Astrocyte (in vitro differentiated cells and primary cell): ENCODE measurements at regions not wholly inside any gene's neighbourhood (a gene's known extent, or its start where the extent isn't known, plus 50 kb on each side); places are given as distances from the start of the nearest gene placed in this dataset.

Experiments
- DNase-seq: peaks from one replicate; pipeline ENCODE4 v3.0.0-alpha.2; 2010; ENCODE audit warnings: low read depth
- FAIRE-seq: peaks from 2 replicates; lab custom pipeline; 2011; peaks lifted over from hg19 to GRCh38; lab: Jason Lieb, UNC
- H2AFZ ChIP-seq: 2 replicates; pipeline ENCODE4 v1.6.0; 2012; ENCODE audit warnings: low read depth, low read length, inconsistent platforms
- H3K27ac ChIP-seq: 2 replicates; pipeline ENCODE4 v1.5.1; 2011; ENCODE audit warnings: low read depth, low read length, inconsistent platforms
- H3K27me3 ChIP-seq: 2 replicates; pipeline ENCODE4 v1.6.0; 2011; ENCODE audit warnings: low read length, inconsistent platforms; ENCODE audit not compliant: insufficient read depth
- H3K36me3 ChIP-seq: 2 replicates; pipeline ENCODE4 v1.5.1; 2011; ENCODE audit warnings: low read length, inconsistent platforms; ENCODE audit not compliant: insufficient read depth
- H3K4me1 ChIP-seq: 2 replicates; pipeline ENCODE4 v1.5.1; 2011; ENCODE audit warnings: low read length, inconsistent platforms; ENCODE audit not compliant: insufficient read depth
- H3K4me2 ChIP-seq: 2 replicates; pipeline ENCODE4 v1.6.0; 2012; ENCODE audit warnings: low read length, inconsistent platforms
- H3K4me3 ChIP-seq: 2 replicates; pipeline ENCODE4 v1.5.1; 2011; ENCODE audit warnings: low read depth, mild to moderate bottlenecking, low read length, inconsistent platforms; ENCODE audit not compliant: insufficient read depth
- H3K79me2 ChIP-seq: 2 replicates; pipeline ENCODE4 v1.6.0; 2012; ENCODE audit warnings: mild to moderate bottlenecking, low read length, inconsistent platforms; ENCODE audit not compliant: insufficient read depth
- H3K9ac ChIP-seq: 2 replicates; pipeline ENCODE4 v1.6.0; 2012; ENCODE audit warnings: mild to moderate bottlenecking, low read length, inconsistent platforms
- H3K9me3 ChIP-seq: 2 replicates; pipeline ENCODE4 v1.5.1; 2012; ENCODE audit warnings: low read depth, mild to moderate bottlenecking, low read length, inconsistent platforms; ENCODE audit not compliant: insufficient read depth
- H4K20me1 ChIP-seq: 2 replicates; pipeline ENCODE4 v1.6.0; 2012; ENCODE audit warnings: low read length, inconsistent platforms; ENCODE audit not compliant: insufficient read depth
- H3K27ac Mint-ChIP-seq: one replicate; pipeline ENCODE4 v1.8.0; 2021; ENCODE audit warnings: mild to moderate bottlenecking, mixed read lengths; ENCODE audit not compliant: unreplicated experiment
- H3K27me3 Mint-ChIP-seq: one replicate; pipeline ENCODE4 v1.8.0; 2021; ENCODE audit warnings: low read depth, mixed read lengths; ENCODE audit not compliant: unreplicated experiment
- H3K36me3 Mint-ChIP-seq: one replicate; pipeline ENCODE4 v1.8.0; 2021; ENCODE audit warnings: low read depth, mixed read lengths; ENCODE audit not compliant: unreplicated experiment
- H3K4me1 Mint-ChIP-seq: one replicate; pipeline ENCODE4 v1.8.0; 2021; ENCODE audit warnings: low read depth, mixed read lengths; ENCODE audit not compliant: unreplicated experiment
- H3K4me3 Mint-ChIP-seq: one replicate; pipeline ENCODE4 v1.8.0; 2021; ENCODE audit warnings: mild to moderate bottlenecking, moderate library complexity, mixed read lengths; ENCODE audit not compliant: unreplicated experiment
- H3K9me3 Mint-ChIP-seq: one replicate; pipeline ENCODE4 v1.8.0; 2021; ENCODE audit warnings: mild to moderate bottlenecking, mixed read lengths; ENCODE audit not compliant: unreplicated experiment
- EZH2 ChIP-seq: IDR thresholded peaks from 2 replicates; pipeline ENCODE4 v1.6.1; 2012; ENCODE audit warnings: mild to moderate bottlenecking, low read length, inconsistent platforms; ENCODE audit not compliant: insufficient read depth
- TF ChIP-seq, protein P1 (sequence below): IDR thresholded peaks from 2 replicates; pipeline ENCODE4 v1.5.1; 2011; ENCODE audit warnings: low read depth, mild to moderate bottlenecking, inconsistent platforms, low read length, moderate library complexity; ENCODE audit not compliant: insufficient read depth

DNA sequence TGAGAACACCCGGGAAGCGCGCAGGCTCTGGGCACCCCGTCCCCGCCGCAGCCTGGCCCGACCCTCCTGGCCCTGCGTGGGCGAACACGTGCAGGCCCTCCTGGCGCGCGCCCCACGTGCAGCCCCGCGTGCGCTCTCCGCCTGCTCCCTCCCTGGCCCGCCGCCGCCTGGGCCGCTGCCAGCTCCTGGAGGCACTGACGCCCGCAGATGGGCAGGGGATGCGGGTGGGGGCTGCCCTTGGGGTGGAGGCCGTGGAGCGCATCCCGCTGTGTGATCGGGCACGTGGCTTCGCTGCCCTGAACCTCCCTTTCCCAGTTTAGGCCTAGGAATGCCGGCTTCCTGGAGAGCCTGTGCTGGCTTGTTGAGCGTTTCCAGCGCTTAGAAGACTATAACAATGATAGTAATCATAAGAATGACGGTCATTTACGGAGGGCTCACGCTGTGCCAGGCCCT is 104.6 kb upstream of the SLC6A6 start:
- H3K27ac ChIP-seq = no peak overlapping the region

DNA sequence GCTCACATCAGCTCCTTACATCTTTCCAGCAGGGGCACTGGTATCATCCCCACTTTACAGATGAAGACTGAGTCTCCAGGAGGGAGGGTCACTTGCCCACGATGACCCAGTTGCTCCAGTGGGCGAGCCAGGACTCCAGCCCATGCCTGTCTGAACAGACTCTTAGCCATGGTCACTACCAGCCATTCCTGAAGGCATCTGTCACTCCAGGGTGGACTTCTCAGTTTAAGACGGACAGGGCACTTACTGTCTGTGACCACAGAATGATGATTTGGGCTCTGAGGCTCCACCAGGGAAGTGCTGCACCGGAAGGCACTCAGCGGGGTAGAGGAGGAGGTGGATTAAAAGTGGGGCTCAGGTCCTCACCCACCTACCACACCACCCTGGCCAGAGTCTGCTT is 104.0 kb upstream of the SLC6A6 start:
- no peak for FAIRE-seq
- TF ChIP-seq, protein P1, sequence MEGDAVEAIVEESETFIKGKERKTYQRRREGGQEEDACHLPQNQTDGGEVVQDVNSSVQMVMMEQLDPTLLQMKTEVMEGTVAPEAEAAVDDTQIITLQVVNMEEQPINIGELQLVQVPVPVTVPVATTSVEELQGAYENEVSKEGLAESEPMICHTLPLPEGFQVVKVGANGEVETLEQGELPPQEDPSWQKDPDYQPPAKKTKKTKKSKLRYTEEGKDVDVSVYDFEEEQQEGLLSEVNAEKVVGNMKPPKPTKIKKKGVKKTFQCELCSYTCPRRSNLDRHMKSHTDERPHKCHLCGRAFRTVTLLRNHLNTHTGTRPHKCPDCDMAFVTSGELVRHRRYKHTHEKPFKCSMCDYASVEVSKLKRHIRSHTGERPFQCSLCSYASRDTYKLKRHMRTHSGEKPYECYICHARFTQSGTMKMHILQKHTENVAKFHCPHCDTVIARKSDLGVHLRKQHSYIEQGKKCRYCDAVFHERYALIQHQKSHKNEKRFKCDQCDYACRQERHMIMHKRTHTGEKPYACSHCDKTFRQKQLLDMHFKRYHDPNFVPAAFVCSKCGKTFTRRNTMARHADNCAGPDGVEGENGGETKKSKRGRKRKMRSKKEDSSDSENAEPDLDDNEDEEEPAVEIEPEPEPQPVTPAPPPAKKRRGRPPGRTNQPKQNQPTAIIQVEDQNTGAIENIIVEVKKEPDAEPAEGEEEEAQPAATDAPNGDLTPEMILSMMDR = no peak
- no peak for TF ChIP-seq EZH2
- Histone ChIP-seq H3K4me1 (peaks cover 3% of the 10 kb centered on the region), H4K20me1 (no peaks in the 10 kb centered on the region), H3K9me3 (no peaks in the 10 kb centered on the region), H3K27ac (no peak overlapping the region), H3K4me3 (no peak overlapping the region), H3K9ac (no peak overlapping the region), H3K79me2 (no peaks in the 10 kb centered on the region), H3K27me3 (peaks cover 40% of the 10 kb centered on the region), H2AFZ (no peak overlapping the region), H3K4me2 (no peak overlapping the region), H3K36me3 (no peaks in the 10 kb centered on the region)
- no peak overlapping the region for H3K4me3 Mint-ChIP-seq
- DNase-seq = no peak
- H3K4me1 Mint-ChIP-seq = peaks cover 2% of the 10 kb centered on the region
- peaks cover 26% of the 10 kb centered on the region for H3K27me3 Mint-ChIP-seq
- H3K9me3 Mint-ChIP-seq = no peaks in the 10 kb centered on the region
- H3K36me3 Mint-ChIP-seq = no peaks in the 10 kb centered on the region
- H3K27ac Mint-ChIP-seq = no peak overlapping the region

More for the DNA sequence above, 104.6 kb upstream of the SLC6A6 start:
- TF ChIP-seq, protein P1 = no peak
- no peak for TF ChIP-seq EZH2
- Histone ChIP-seq H3K27me3 (peaks cover 40% of the 10 kb centered on the region), H4K20me1 (no peaks in the 10 kb centered on the region), H3K4me3 (no peak overlapping the region), H3K4me1 (peaks cover 3% of the 10 kb centered on the region), H3K9ac (no peak overlapping the region), H2AFZ (no peak overlapping the region), H3K79me2 (no peaks in the 10 kb centered on the region), H3K4me2 (peak overlapping the region; percentile 58), H3K9me3 (no peaks in the 10 kb centered on the region), H3K36me3 (no peaks in the 10 kb centered on the region)
- H3K27ac Mint-ChIP-seq = no peak overlapping the region
- no peaks in the 10 kb centered on the region for H3K36me3 Mint-ChIP-seq
- DNase-seq (peak; percentile 21), FAIRE-seq (no peak)
- H3K4me3 Mint-ChIP-seq = no peak overlapping the region
- H3K9me3 Mint-ChIP-seq = no peaks in the 10 kb centered on the region
- H3K4me1 Mint-ChIP-seq = peaks cover 2% of the 10 kb centered on the region
- peaks cover 20% of the 10 kb centered on the region for H3K27me3 Mint-ChIP-seq

DNA sequence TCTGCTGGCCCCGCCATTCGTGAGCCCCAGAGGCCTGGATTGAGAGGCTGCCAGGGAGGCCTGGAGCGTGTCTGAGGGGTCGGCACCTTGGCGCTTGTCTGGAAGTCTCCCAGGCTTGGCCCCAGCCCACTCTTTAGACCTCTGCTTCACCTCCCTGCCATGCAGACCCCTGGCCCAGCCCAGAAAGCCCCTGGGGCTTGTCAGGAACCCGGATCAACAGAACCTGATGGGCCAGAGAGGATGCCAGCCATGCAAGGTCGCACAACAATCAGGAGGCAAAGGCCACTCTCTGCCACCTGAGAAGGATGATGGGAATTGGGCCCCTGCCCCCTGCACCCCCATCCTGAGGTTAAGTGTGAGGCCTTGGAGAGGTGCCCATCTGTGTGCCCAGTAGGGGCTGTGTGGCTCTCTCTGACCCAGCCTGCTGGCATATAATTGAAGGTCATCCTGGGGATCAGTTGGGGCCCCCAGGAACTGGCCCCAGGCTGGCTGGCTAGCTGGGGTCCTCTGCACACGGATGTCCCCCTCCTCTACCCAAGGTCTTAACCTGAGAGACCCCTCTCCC is 103.3 kb upstream of the SLC6A6 start:
- no peak for TF ChIP-seq EZH2
- TF ChIP-seq, protein P1 = no peak
- Mint-ChIP-seq H3K27me3 (peaks cover 31% of the 10 kb centered on the region), H3K36me3 (no peaks in the 10 kb centered on the region), H3K4me1 (peaks cover 2% of the 10 kb centered on the region), H3K4me3 (no peak overlapping the region), H3K27ac (no peak overlapping the region), H3K9me3 (no peaks in the 10 kb centered on the region)
- no peaks in the 10 kb centered on the region for H3K9me3 ChIP-seq
- no peak overlapping the region for H3K4me2 ChIP-seq
- H3K4me1 ChIP-seq = peaks cover 3% of the 10 kb centered on the region
- FAIRE-seq = no peak
- H3K9ac ChIP-seq = no peak overlapping the region
- H2AFZ ChIP-seq = no peak overlapping the region
- no peaks in the 10 kb centered on the region for H4K20me1 ChIP-seq
- no peak overlapping the region for H3K27ac ChIP-seq
- no peak overlapping the region for H3K4me3 ChIP-seq
- H3K27me3 ChIP-seq = peaks cover 43% of the 10 kb centered on the region
- no peaks in the 10 kb centered on the region for H3K79me2 ChIP-seq
- no peaks in the 10 kb centered on the region for H3K36me3 ChIP-seq
- no peak for DNase-seq
